ENCODE measurements at regions not wholly inside any gene's neighbourhood (a gene's known extent, or its start where the extent isn't known, plus 50 kb on each side); places are given as distances from the start of the nearest gene placed in this dataset.

GRCh38 chr20:7358670-7359069 is 581.6 kb downstream of the HAO1 start:
- no peak for DNase-seq

- no peak for DNase-seq
Observed at GRCh38 chr20:7359739-7360138, 580.5 kb downstream of the HAO1 start.

- DNase-seq = no peak
Observed at GRCh38 chr20:7361321-7361720, 578.9 kb downstream of the HAO1 start.

GRCh38 chr20:7361931-7362330 is 578.3 kb downstream of the HAO1 start:
- DNase-seq = no peak

- DNase-seq = no peak
Observed at GRCh38 chr20:7362601-7363000, 577.7 kb downstream of the HAO1 start.

GRCh38 chr20:7366189-7366588 is 574.1 kb downstream of the HAO1 start:
- no peak for DNase-seq

- no peak for DNase-seq
Observed at GRCh38 chr20:7371518-7372163, 568.6 kb downstream of the HAO1 start.

GRCh38 chr20:7375905-7376304 is 564.4 kb downstream of the HAO1 start:
- no peak for DNase-seq

- no peak for DNase-seq
Observed at GRCh38 chr20:7378864-7379605, 561.2 kb downstream of the HAO1 start.

GRCh38 chr20:7379621-7380220 is 560.5 kb downstream of the HAO1 start:
- no peak for DNase-seq

- DNase-seq = no peak
Observed at GRCh38 chr20:7383216-7383615, 557.0 kb downstream of the HAO1 start.

- no peak for DNase-seq
Observed at GRCh38 chr20:7387638-7388193, 552.5 kb downstream of the HAO1 start.

- DNase-seq = no peak
Observed at GRCh38 chr20:7389216-7389615, 551.0 kb downstream of the HAO1 start.

GRCh38 chr20:7392542-7393206 is 547.6 kb downstream of the HAO1 start:
- DNase-seq = no peak

GRCh38 chr20:7399114-7399513 is 541.1 kb downstream of the HAO1 start:
- no peak for DNase-seq

- no peak for DNase-seq
Observed at GRCh38 chr20:7399575-7399974, 540.7 kb downstream of the HAO1 start.

GRCh38 chr20:7406671-7407070 is 533.6 kb downstream of the HAO1 start:
- DNase-seq = no peak

- no peak for DNase-seq
Observed at GRCh38 chr20:7410150-7410549, 530.1 kb downstream of the HAO1 start.

- DNase-seq = no peak
Observed at GRCh38 chr20:7411075-7411474, 529.2 kb downstream of the HAO1 start.

- no peak for DNase-seq
Observed at GRCh38 chr20:7415427-7415826, 524.8 kb downstream of the HAO1 start.

GRCh38 chr20:7416382-7416781 is 523.9 kb downstream of the HAO1 start:
- DNase-seq = no peak

- DNase-seq = no peak
Observed at GRCh38 chr20:7420345-7420744, 519.9 kb downstream of the HAO1 start.

- no peak for DNase-seq
Observed at GRCh38 chr20:7426890-7427496, 513.3 kb downstream of the HAO1 start.
